ENCODE measurements at regions not wholly inside any gene's neighbourhood (a gene's known extent, or its start where the extent isn't known, plus 50 kb on each side); places are given as distances from the start of the nearest gene placed in this dataset.

DNA sequence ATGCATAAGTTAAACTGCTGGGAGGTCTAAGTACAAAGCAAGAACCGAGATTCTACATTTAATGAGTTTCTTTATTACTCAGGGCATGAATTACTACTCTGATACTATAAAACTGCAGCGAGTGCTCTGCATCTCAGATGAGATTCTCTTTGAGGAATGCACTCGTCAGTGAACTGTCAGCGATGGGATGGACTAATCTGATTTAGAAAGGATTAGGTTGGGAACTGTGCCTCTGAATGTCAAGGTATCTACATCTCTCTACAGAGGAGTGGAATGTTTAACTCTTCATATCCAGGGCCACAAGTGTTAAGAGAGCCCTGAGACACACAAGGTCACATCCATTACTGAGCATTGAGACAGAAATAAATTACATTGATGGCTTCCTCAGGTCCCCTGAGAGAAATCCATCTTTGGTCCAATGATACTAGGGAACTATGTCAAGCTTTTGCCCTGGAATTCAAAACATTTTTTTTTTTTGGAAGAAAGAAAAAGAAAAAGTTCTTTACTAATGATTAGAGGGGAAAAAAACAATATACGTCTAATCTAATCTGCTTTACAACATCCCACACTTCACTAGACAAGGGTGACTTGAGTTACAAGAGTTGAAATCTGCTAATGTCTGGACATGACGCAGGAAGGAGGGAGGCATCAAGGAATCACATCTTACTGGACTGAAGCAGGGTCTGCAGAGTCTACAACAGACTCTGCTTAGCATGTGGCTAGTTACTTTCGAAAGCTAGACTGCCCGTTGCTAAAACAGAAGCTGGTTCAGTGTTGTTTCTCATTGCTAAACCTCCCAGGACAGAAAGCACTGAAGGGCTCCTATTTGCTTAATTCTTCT lies 270.0 kb upstream of the TLE4 start:
- H3K4me3 Mint-ChIP-seq: no peak overlapping the region
- Histone ChIP-seq H3K27me3 (replicated peaks in 1 of 2; ENCODE audit: control insufficient read depth in 2 of 2, extremely low read depth in 1 of 2, insufficient read depth in 2 of 2, low read length in 1 of 2) (no peaks in the 10 kb centered on the region), H3K4me1 (ENCODE audit: control insufficient read depth in 1 of 2, extremely low read depth in 1 of 2, insufficient read depth in 2 of 2, low read length in 2 of 2) (no peaks in the 10 kb centered on the region), H3K4me3 (ENCODE audit: control insufficient read depth in 1 of 2, extremely low read depth in 1 of 2, low read length in 1 of 2) (no peak overlapping the region), H3K36me3 (ENCODE audit: control insufficient read depth in 2 of 2, extremely low read depth in 1 of 2, insufficient read depth in 1 of 2, low read length in 1 of 2) (no peaks in the 10 kb centered on the region), H3K27ac (ENCODE audit: low read length) (no peak overlapping the region), H3K9me3 (no peaks in the 10 kb centered on the region)
- CTCF ChIA-PET: no interaction called here
- no peak overlapping the region for H3K27ac Mint-ChIP-seq
- POLR2A ChIA-PET: no interaction called here
- no peaks in the 10 kb centered on the region for H3K4me1 Mint-ChIP-seq
- 39% methylated on average over 2 of the region's 8 CpGs for WGBS (ENCODE audit: insufficient coverage)
- ATAC-seq (replicated peaks in 1 of 4) (no peak), DNase-seq (no peak)
- H3K36me3 Mint-ChIP-seq: no peaks in the 10 kb centered on the region
- H3K27me3 Mint-ChIP-seq: peaks cover 0 to 2% of the 10 kb centered on the region in 2 donors
- H3K9me3 Mint-ChIP-seq: no peaks in the 10 kb centered on the region

DNA sequence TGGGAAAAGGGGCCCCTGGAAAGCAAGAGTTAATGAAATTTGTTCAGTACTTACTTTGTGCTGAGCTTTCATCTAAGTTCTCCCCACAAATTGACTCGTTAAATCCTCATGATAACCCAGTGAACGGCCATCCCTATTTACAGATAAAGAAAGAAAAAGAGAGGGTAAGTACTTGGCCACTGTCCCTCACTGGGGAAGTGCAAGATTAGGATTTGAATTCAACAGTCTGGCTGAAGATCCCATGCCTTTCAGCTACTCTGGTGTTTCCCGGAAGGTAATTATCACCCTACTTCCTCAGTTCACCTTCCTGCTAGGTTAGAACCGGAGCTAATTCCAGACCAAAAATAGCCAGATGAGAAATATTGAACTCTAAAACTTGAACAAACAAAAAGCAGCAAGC lies 269.2 kb upstream of the TLE4 start:
- Histone ChIP-seq H3K4me1 (ENCODE audit: control insufficient read depth in 1 of 2, extremely low read depth in 1 of 2, insufficient read depth in 2 of 2, low read length in 2 of 2) (no peaks in the 10 kb centered on the region), H3K9me3 (no peaks in the 10 kb centered on the region), H3K27ac (ENCODE audit: low read length) (no peak overlapping the region), H3K36me3 (ENCODE audit: control insufficient read depth in 2 of 2, extremely low read depth in 1 of 2, insufficient read depth in 1 of 2, low read length in 1 of 2) (no peaks in the 10 kb centered on the region), H3K4me3 (ENCODE audit: control insufficient read depth in 1 of 2, extremely low read depth in 1 of 2, low read length in 1 of 2) (no peak overlapping the region), H3K27me3 (replicated peaks in 1 of 2; ENCODE audit: control insufficient read depth in 2 of 2, extremely low read depth in 1 of 2, insufficient read depth in 2 of 2, low read length in 1 of 2) (no peaks in the 10 kb centered on the region)
- Mint-ChIP-seq H3K27ac (no peak overlapping the region), H3K36me3 (no peaks in the 10 kb centered on the region), H3K4me3 (no peak overlapping the region), H3K27me3 (no peaks in the 10 kb centered on the region), H3K4me1 (no peaks in the 10 kb centered on the region), H3K9me3 (no peaks in the 10 kb centered on the region)
- ChIA-PET CTCF (no interaction called here), POLR2A (no interaction called here)
- DNase-seq (no peak), ATAC-seq (replicated peaks in 1 of 4) (no peak)
- WGBS (ENCODE audit: insufficient coverage): 100% methylated on average over 1 of the region's 4 CpGs

DNA sequence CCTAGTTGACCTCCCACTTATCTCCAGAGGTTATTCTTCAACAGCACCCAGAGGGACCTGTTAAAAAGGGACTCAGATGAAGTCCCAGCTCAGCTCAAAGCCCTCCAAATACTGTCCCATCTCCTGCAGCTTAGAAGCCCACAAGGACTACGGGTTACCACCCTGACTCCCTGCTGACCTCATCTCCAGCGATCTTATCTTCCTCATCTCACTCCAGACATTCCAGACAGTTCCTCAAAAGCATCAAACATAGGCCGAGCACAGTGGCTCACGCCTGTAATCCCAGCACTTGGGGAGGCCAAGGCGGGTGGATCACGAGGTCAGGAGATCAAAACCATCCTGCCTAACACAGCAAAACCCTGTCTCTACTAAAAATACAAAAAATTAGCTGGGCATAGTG lies 263.8 kb upstream of the TLE4 start:
- H3K27ac ChIP-seq (ENCODE audit: low read length): no peak overlapping the region
- H3K4me3 Mint-ChIP-seq: no peak overlapping the region
- H3K36me3 ChIP-seq (ENCODE audit: control insufficient read depth in 2 of 2, extremely low read depth in 1 of 2, insufficient read depth in 1 of 2, low read length in 1 of 2): no peaks in the 10 kb centered on the region
- ChIA-PET POLR2A (no interaction called here), CTCF (interaction anchor here in 1 of 2 donors (0.6 kb wide), 1 partner anchor 38 kb away, joined by 3 read pairs; no protein-coding TSS in a partner anchor)
- no peaks in the 10 kb centered on the region for H3K4me1 ChIP-seq (ENCODE audit: control insufficient read depth in 1 of 2, extremely low read depth in 1 of 2, insufficient read depth in 2 of 2, low read length in 2 of 2)
- WGBS (ENCODE audit: insufficient coverage): 77% methylated on average over 4 of the region's 6 CpGs
- H3K4me1 Mint-ChIP-seq: no peaks in the 10 kb centered on the region
- H3K36me3 Mint-ChIP-seq: no peaks in the 10 kb centered on the region
- H3K9me3 Mint-ChIP-seq: no peaks in the 10 kb centered on the region
- no peak overlapping the region for H3K4me3 ChIP-seq (ENCODE audit: control insufficient read depth in 1 of 2, extremely low read depth in 1 of 2, low read length in 1 of 2)
- no peaks in the 10 kb centered on the region for H3K27me3 ChIP-seq (replicated peaks in 1 of 2; ENCODE audit: control insufficient read depth in 2 of 2, extremely low read depth in 1 of 2, insufficient read depth in 2 of 2, low read length in 1 of 2)
- no peaks in the 10 kb centered on the region for H3K27me3 Mint-ChIP-seq
- H3K27ac Mint-ChIP-seq: no peak overlapping the region
- ATAC-seq (replicated peaks in 1 of 4) (no peak), DNase-seq (no peak)
- H3K9me3 ChIP-seq: no peaks in the 10 kb centered on the region

DNA sequence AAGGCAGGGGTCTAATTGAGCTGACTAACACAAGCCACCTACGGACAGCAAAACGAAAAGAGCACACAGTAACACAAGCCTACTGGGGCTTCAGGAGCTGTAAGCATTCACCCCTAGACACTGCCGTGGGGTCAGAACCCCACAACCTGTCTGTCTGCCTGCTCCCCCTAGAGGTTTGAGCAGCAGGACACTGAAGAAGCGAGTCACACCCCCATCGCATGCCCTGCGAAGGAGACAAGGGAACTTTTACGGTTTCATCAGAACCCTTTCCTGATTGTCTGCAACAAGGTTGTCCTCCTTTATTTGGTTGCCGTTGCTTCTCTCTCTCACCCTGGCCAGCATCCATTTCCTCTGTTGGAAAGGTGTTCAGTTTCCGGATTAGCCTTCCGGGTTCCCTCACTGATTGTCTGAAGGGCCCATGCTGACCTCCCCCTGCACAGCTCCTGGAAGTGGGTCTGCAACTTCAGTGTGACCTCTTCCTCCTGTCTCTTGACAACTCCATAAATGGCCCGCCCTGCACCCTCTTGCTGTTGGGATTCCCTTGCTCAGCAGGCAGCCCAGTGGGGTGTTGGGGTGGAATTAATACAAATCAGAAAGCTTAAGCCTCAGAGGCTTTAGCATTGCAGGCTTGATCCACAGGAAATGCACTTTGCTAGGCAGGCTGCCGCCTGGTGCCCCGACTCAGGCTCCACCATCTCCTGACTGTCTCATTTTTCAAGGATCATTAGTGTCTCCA lies 258.9 kb upstream of the TLE4 start:
- Histone ChIP-seq H3K4me1 (ENCODE audit: control insufficient read depth in 1 of 2, extremely low read depth in 1 of 2, insufficient read depth in 2 of 2, low read length in 2 of 2) (no peaks in the 10 kb centered on the region), H3K4me3 (ENCODE audit: control insufficient read depth in 1 of 2, extremely low read depth in 1 of 2, low read length in 1 of 2) (no peak overlapping the region), H3K27me3 (replicated peaks in 1 of 2; ENCODE audit: control insufficient read depth in 2 of 2, extremely low read depth in 1 of 2, insufficient read depth in 2 of 2, low read length in 1 of 2) (no peaks in the 10 kb centered on the region), H3K36me3 (ENCODE audit: control insufficient read depth in 2 of 2, extremely low read depth in 1 of 2, insufficient read depth in 1 of 2, low read length in 1 of 2) (no peaks in the 10 kb centered on the region), H3K9me3 (no peaks in the 10 kb centered on the region), H3K27ac (ENCODE audit: low read length) (no peak overlapping the region)
- H3K4me1 Mint-ChIP-seq: no peaks in the 10 kb centered on the region
- ATAC-seq (replicated peaks in 1 of 4) (no peak), DNase-seq (no peak)
- WGBS (ENCODE audit: insufficient coverage): 93% methylated on average over 9 of the region's 13 CpGs
- H3K27me3 Mint-ChIP-seq: peaks cover 0 to 8% of the 10 kb centered on the region in 2 donors
- H3K9me3 Mint-ChIP-seq: no peaks in the 10 kb centered on the region
- no peak overlapping the region for H3K27ac Mint-ChIP-seq
- H3K4me3 Mint-ChIP-seq: no peak overlapping the region
- H3K36me3 Mint-ChIP-seq: no peaks in the 10 kb centered on the region
- ChIA-PET CTCF (no interaction called here), POLR2A (no interaction called here)

DNA sequence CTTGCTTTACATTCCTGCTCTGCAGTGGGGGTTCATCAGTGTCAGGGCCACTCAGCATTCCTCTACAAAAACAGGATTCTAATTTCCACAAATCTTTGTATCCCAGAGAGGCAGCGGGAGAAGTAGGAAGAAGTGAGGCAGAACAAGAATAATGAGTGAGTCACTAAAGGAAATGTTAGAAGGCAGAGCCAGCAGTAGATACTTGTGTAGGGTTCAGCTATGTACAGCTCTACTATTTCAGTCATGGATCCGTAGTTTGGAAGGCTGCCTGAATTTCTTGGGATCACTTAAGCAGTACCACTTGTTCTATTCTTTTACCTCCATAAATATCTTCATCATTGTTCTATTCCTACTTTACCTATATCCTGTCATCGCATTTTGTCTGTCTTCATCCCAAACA lies 246.3 kb upstream of the TLE4 start:
- no peaks in the 10 kb centered on the region for H3K9me3 ChIP-seq
- WGBS (ENCODE audit: insufficient coverage): no CpG with 5 or more reads among the region's 3 CpGs
- H3K4me1 ChIP-seq (ENCODE audit: control insufficient read depth in 1 of 2, extremely low read depth in 1 of 2, insufficient read depth in 2 of 2, low read length in 2 of 2): no peaks in the 10 kb centered on the region
- ATAC-seq (replicated peaks in 1 of 4) (no peak), DNase-seq (no peak)
- H3K27me3 ChIP-seq (replicated peaks in 1 of 2; ENCODE audit: control insufficient read depth in 2 of 2, extremely low read depth in 1 of 2, insufficient read depth in 2 of 2, low read length in 1 of 2): no peaks in the 10 kb centered on the region
- POLR2A ChIA-PET: interaction anchor here in 1 of 2 donors (0.6 kb wide), 1 partner anchor 218 kb away, joined by 4 read pairs; no protein-coding TSS in a partner anchor
- Mint-ChIP-seq H3K27ac (no peak overlapping the region), H3K36me3 (no peaks in the 10 kb centered on the region), H3K9me3 (peaks cover 0 to 4% (median 0%) of the 10 kb centered on the region in 3 donors), H3K27me3 (peaks cover 0 to 9% of the 10 kb centered on the region in 2 donors), H3K4me3 (no peak overlapping the region), H3K4me1 (no peaks in the 10 kb centered on the region)
- no peaks in the 10 kb centered on the region for H3K36me3 ChIP-seq (ENCODE audit: control insufficient read depth in 2 of 2, extremely low read depth in 1 of 2, insufficient read depth in 1 of 2, low read length in 1 of 2)
- CTCF ChIA-PET: no interaction called here
- H3K27ac ChIP-seq (ENCODE audit: low read length): no peak overlapping the region
- H3K4me3 ChIP-seq (ENCODE audit: control insufficient read depth in 1 of 2, extremely low read depth in 1 of 2, low read length in 1 of 2): no peak overlapping the region

DNA sequence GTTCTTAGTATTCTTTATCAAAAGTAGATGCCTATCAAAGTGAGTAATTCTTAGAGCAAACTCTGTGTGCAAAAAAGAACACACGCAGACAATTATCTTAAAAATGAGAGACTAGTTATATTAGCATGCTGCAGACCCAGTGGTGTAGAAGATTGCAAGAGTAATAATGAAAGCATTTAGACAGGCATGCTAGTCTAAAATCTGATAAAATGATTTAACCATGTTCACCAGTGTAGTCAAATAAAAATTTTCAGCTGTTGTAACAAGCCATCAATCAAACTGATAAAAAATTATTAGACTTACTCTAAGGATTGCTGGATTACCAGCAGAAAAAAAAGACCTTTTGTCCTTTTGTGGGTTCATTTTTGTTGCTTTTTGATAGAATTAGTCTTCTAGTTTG lies 241.9 kb upstream of the TLE4 start:
- Histone ChIP-seq H3K4me3 (ENCODE audit: control insufficient read depth in 1 of 2, extremely low read depth in 1 of 2, low read length in 1 of 2) (no peak overlapping the region), H3K36me3 (ENCODE audit: control insufficient read depth in 2 of 2, extremely low read depth in 1 of 2, insufficient read depth in 1 of 2, low read length in 1 of 2) (no peaks in the 10 kb centered on the region), H3K27ac (ENCODE audit: low read length) (no peak overlapping the region), H3K4me1 (ENCODE audit: control insufficient read depth in 1 of 2, extremely low read depth in 1 of 2, insufficient read depth in 2 of 2, low read length in 2 of 2) (no peaks in the 10 kb centered on the region), H3K9me3 (no peaks in the 10 kb centered on the region), H3K27me3 (replicated peaks in 1 of 2; ENCODE audit: control insufficient read depth in 2 of 2, extremely low read depth in 1 of 2, insufficient read depth in 2 of 2, low read length in 1 of 2) (peaks cover 0 to 7% of the 10 kb centered on the region in 2 experiments)
- DNase-seq (no peak), ATAC-seq (replicated peaks in 1 of 4) (no peak)
- no peak overlapping the region for H3K27ac Mint-ChIP-seq
- ChIA-PET CTCF (no interaction called here), POLR2A (no interaction called here)
- no peaks in the 10 kb centered on the region for H3K36me3 Mint-ChIP-seq
- no peak overlapping the region for H3K4me3 Mint-ChIP-seq
- H3K4me1 Mint-ChIP-seq: no peaks in the 10 kb centered on the region
- WGBS (ENCODE audit: insufficient coverage): 71% methylated on average over 1 of the region's 1 CpG
- no peaks in the 10 kb centered on the region for H3K9me3 Mint-ChIP-seq
- H3K27me3 Mint-ChIP-seq: peaks cover 0 to 6% of the 10 kb centered on the region in 2 donors

All from T-cell (primary cell).